PC-3 (cell line): ENCODE measurements at regions not wholly inside any gene's neighbourhood (a gene's known extent, or its start where the extent isn't known, plus 50 kb on each side); places are given as distances from the start of the nearest gene placed in this dataset.

Source experiments
- ATAC-seq: fragments of 200-7000 bp; cut with Tn5 transposase; 2 replicates; pipeline ENCODE4 v1.9.1; 2020; ENCODE audit warnings: mild to moderate bottlenecking, moderate library complexity
- BruUV-seq: library from RNA; stranded (reverse); fragments of 400-500 nt; replicated peaks from 2 replicates; lab custom pipeline; 2021; lab: Mats Ljungman, UMichigan
- CTCF ChIA-PET: fragments of 300-600 bp; sonication (Branson Sonifier 250); formaldehyde crosslinking; loops from one replicate; lab custom pipeline; 2022; ENCODE audit warnings: antibody characterized with exemption; lab: Charles Lee
- POLR2A ChIA-PET: fragments of 300-600 bp; sonication (Branson Sonifier 250); formaldehyde crosslinking; loops from one replicate; lab custom pipeline; 2022; ENCODE audit warnings: antibody characterized with exemption; ENCODE audit not compliant: unreplicated experiment; lab: Charles Lee
- DNase-seq: peaks from one replicate; pipeline ENCODE4 v3.0.0-alpha.2; 2015
- H2AFZ ChIP-seq: fragments of 300-600 bp; sonication (generic); 2 replicates; pipeline ENCODE4 v1.6.0; 2016; ENCODE audit warnings: antibody characterized with exemption, low read length
- H3F3A ChIP-seq: fragments of 300-600 bp; sonication (generic); one replicate; pipeline ENCODE4 v1.6.0; 2017; ENCODE audit warnings: antibody characterized with exemption, low read length, control low read depth, mild to moderate bottlenecking; ENCODE audit not compliant: unreplicated experiment
- H3K27ac ChIP-seq: fragments of 300-600 bp; sonication (generic); 2 replicates; pipeline ENCODE4 v1.5.1; 2016; ENCODE audit warnings: mild to moderate bottlenecking, low read length
- H3K27me3 ChIP-seq: fragments of 300-600 bp; sonication (generic); 2 replicates; pipeline ENCODE4 v1.6.1; 2016; ENCODE audit warnings: low read length, mixed read lengths
- H3K36me3 ChIP-seq: fragments of 300-600 bp; sonication (generic); 2 replicates; pipeline ENCODE4 v1.6.1; 2016; ENCODE audit warnings: low read depth, mixed run types, low read length, mixed read lengths
- H3K4me1 ChIP-seq: fragments of 300-600 bp; sonication (generic); 2 replicates; pipeline ENCODE4 v1.5.1; 2016; ENCODE audit warnings: low read length; ENCODE audit not compliant: insufficient read depth
- H3K4me2 ChIP-seq: fragments of 300-600 bp; sonication (generic); 2 replicates; pipeline ENCODE4 v1.6.0; 2016; ENCODE audit warnings: low read length
- H3K4me3 ChIP-seq: fragments of 300-600 bp; sonication (generic); 2 replicates; pipeline ENCODE4 v1.5.1; 2016; ENCODE audit warnings: mild to moderate bottlenecking, low read length, mixed read lengths
- H3K79me2 ChIP-seq: fragments of 300-600 bp; sonication (generic); 2 replicates; pipeline ENCODE4 v1.6.1; 2017; ENCODE audit warnings: low read length, mixed read lengths
- H3K9ac ChIP-seq: fragments of 300-600 bp; sonication (generic); 2 replicates; pipeline ENCODE4 v1.6.0; 2016; ENCODE audit warnings: mild to moderate bottlenecking, low read length
- H3K9me2 ChIP-seq: fragments of 300-600 bp; sonication (generic); replicated peaks from 2 replicates; pipeline ENCODE4 v1.6.1; 2016; ENCODE audit warnings: mixed run types, low read length, mixed read lengths
- H3K9me3 ChIP-seq: fragments of 300-600 bp; sonication (generic); 2 replicates; pipeline ENCODE4 v1.6.1; 2016; ENCODE audit warnings: low read length, mixed read lengths
- H4K20me1 ChIP-seq: fragments of 300-600 bp; sonication (generic); 2 replicates; pipeline ENCODE4 v1.6.1; 2016; ENCODE audit warnings: low read length, mixed read lengths
- EZH2 ChIP-seq: fragments of 300-600 bp; sonication (generic); IDR thresholded peaks from one replicate; pipeline ENCODE4 v1.6.1; 2017; ENCODE audit warnings: antibody characterized with exemption, mild to moderate bottlenecking, low read length; ENCODE audit not compliant: unreplicated experiment
- EZH2phosphoT487 ChIP-seq: fragments of 300-600 bp; sonication (generic); IDR thresholded peaks from 2 replicates; pipeline ENCODE4 v1.6.1; 2018; ENCODE audit warnings: mild to moderate bottlenecking, antibody characterized with exemption, low read length, borderline replicate concordance
- intact Hi-C: fragments of 100-400 bp; cut with micrococcal nuclease; formaldehyde crosslinking; loops from 2 replicates; pipeline ENCODE4 v1.9.0; 2023
- TF ChIP-seq, protein P1 (sequence below): fragments of 300-600 bp; sonication (generic); conservative IDR thresholded peaks from 2 replicates; pipeline ENCODE4 v1.5.1; 2017; ENCODE audit warnings: antibody characterized with exemption, low read depth, mild to moderate bottlenecking, low read length

- Histone ChIP-seq H3K9me3 (no peaks in the 10 kb centered on the region), H3K9ac (no peak overlapping the region), H3K9me2 (no peaks in the 10 kb centered on the region), H2AFZ (no peak overlapping the region), H3K27ac (no peak overlapping the region), H3K27me3 (no peaks in the 10 kb centered on the region), H4K20me1 (no peaks in the 10 kb centered on the region), H3F3A (no peaks in the 10 kb centered on the region), H3K79me2 (no peaks in the 10 kb centered on the region), H3K4me3 (no peak overlapping the region), H3K4me2 (no peak overlapping the region; the same call in 1 of the 2 replicates), H3K4me1 (no peaks in the 10 kb centered on the region), H3K36me3 (no peaks in the 10 kb centered on the region)
- no peak for TF ChIP-seq EZH2
- TF ChIP-seq EZH2phosphoT487: no peak
- TF ChIP-seq, protein P1, sequence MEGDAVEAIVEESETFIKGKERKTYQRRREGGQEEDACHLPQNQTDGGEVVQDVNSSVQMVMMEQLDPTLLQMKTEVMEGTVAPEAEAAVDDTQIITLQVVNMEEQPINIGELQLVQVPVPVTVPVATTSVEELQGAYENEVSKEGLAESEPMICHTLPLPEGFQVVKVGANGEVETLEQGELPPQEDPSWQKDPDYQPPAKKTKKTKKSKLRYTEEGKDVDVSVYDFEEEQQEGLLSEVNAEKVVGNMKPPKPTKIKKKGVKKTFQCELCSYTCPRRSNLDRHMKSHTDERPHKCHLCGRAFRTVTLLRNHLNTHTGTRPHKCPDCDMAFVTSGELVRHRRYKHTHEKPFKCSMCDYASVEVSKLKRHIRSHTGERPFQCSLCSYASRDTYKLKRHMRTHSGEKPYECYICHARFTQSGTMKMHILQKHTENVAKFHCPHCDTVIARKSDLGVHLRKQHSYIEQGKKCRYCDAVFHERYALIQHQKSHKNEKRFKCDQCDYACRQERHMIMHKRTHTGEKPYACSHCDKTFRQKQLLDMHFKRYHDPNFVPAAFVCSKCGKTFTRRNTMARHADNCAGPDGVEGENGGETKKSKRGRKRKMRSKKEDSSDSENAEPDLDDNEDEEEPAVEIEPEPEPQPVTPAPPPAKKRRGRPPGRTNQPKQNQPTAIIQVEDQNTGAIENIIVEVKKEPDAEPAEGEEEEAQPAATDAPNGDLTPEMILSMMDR: no peak
- ChIA-PET CTCF (interaction anchor here (0.5 kb wide), 1 partner anchor 1716 kb away, joined by 3 read pairs; no protein-coding TSS in a partner anchor), POLR2A (no interaction called here)
- intact Hi-C loops: loop anchor here (5.0 kb wide), 1 partner anchor 139 kb away; no protein-coding TSS in a partner anchor
- DNase-seq (peak; percentile 5), ATAC-seq (peak; percentile 56)
- no TSS peak for BruUV-seq
Observed at GRCh38 chr7:10268034-10268433, 705.6 kb upstream of the PHF14 start.

DNA sequence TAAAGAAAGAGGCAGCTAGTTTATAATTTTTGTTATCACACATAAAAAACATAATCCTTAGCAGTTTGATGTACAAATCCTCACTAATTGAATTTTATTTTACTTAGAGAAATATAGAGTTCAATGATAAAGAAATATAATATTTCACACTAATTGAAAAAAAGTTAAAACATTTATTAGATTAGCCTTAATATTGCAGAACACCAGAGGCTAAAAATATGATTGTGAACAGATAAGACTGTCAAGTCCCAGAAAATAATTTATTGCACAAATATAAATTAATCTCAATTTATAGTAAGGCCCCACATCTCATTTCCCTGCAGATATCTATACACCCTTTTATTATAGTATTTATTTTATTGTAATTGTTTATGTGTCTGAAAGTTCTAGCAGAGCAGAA, 690.8 kb upstream of the PHF14 start:
- intact Hi-C loops: no loop called here
- no peaks in the 10 kb centered on the region for H3K36me3 ChIP-seq
- H3K27ac ChIP-seq: no peak overlapping the region
- no peaks in the 10 kb centered on the region for H3F3A ChIP-seq
- DNase-seq (no peak), ATAC-seq (no peak)
- no peaks in the 10 kb centered on the region for H4K20me1 ChIP-seq
- H3K4me3 ChIP-seq: no peak overlapping the region
- no peaks in the 10 kb centered on the region for H3K27me3 ChIP-seq
- no peak for TF ChIP-seq EZH2
- TF ChIP-seq EZH2phosphoT487: no peak
- TF ChIP-seq, protein P1: no peak
- H3K9me2 ChIP-seq: no peaks in the 10 kb centered on the region
- H3K9me3 ChIP-seq: no peaks in the 10 kb centered on the region
- ChIA-PET POLR2A (no interaction called here), CTCF (no interaction called here)
- no peak overlapping the region for H3K9ac ChIP-seq
- no peaks in the 10 kb centered on the region for H3K79me2 ChIP-seq
- BruUV-seq: no TSS peak
- no peaks in the 10 kb centered on the region for H3K4me1 ChIP-seq
- no peak overlapping the region for H3K4me2 ChIP-seq
- H2AFZ ChIP-seq: no peak overlapping the region

GRCh38 chr7:10284001-10284400, 689.7 kb upstream of the PHF14 start:
- no peak for DNase-seq
- TF ChIP-seq EZH2phosphoT487 (no peak), EZH2 (no peak)
- TF ChIP-seq, protein P1: no peak
- H3K9me2 ChIP-seq: no peaks in the 10 kb centered on the region
- intact Hi-C loops: no loop called here
- H3K27ac ChIP-seq: no peak overlapping the region
- no peaks in the 10 kb centered on the region for H3K9me3 ChIP-seq
- H3F3A ChIP-seq: no peaks in the 10 kb centered on the region
- H3K4me2 ChIP-seq: no peak overlapping the region
- no peak overlapping the region for H3K9ac ChIP-seq
- no peak overlapping the region for H2AFZ ChIP-seq
- no TSS peak for BruUV-seq
- no peak overlapping the region for H3K4me3 ChIP-seq
- H4K20me1 ChIP-seq: no peaks in the 10 kb centered on the region
- no peaks in the 10 kb centered on the region for H3K79me2 ChIP-seq
- no peaks in the 10 kb centered on the region for H3K4me1 ChIP-seq
- POLR2A ChIA-PET: no interaction called here
- no peaks in the 10 kb centered on the region for H3K27me3 ChIP-seq
- CTCF ChIA-PET: no interaction called here
- no peak for ATAC-seq
- no peaks in the 10 kb centered on the region for H3K36me3 ChIP-seq
